ENCODE measurements at regions not wholly inside any gene's neighbourhood (a gene's known extent, or its start where the extent isn't known, plus 50 kb on each side); places are given as distances from the start of the nearest gene placed in this dataset.

- no peak for DNase-seq
Observed at GRCh38 chr11:104325093-104325492, 161.1 kb upstream of the PDGFD start.

GRCh38 chr11:104324276-104324675 lies 160.3 kb upstream of the PDGFD start:
- DNase-seq, result no peak

- DNase-seq, result no peak
Observed at GRCh38 chr11:104323841-104324240, 159.9 kb upstream of the PDGFD start.

GRCh38 chr11:104322696-104323095 lies 158.7 kb upstream of the PDGFD start:
- no peak for DNase-seq

GRCh38 chr11:104320956-104321355 lies 157.0 kb upstream of the PDGFD start:
- no peak for DNase-seq

- DNase-seq, result no peak
Observed at GRCh38 chr11:104320097-104320496, 156.2 kb upstream of the PDGFD start.

- DNase-seq, result no peak
Observed at GRCh38 chr11:104319396-104319795, 155.4 kb upstream of the PDGFD start.

GRCh38 chr11:104306862-104307474 lies 143.0 kb upstream of the PDGFD start:
- no peak for DNase-seq

- no peak for DNase-seq
Observed at GRCh38 chr11:104301776-104302175, 137.8 kb upstream of the PDGFD start.

- no peak for DNase-seq
Observed at GRCh38 chr11:104291646-104292045, 127.7 kb upstream of the PDGFD start.

GRCh38 chr11:104286129-104286528 lies 122.2 kb upstream of the PDGFD start:
- DNase-seq, result no peak

GRCh38 chr11:104279587-104279986 lies 115.6 kb upstream of the PDGFD start:
- no peak for DNase-seq

- no peak for DNase-seq
Observed at GRCh38 chr11:104275992-104276391, 112.0 kb upstream of the PDGFD start.

GRCh38 chr11:104260456-104260855 lies 96.5 kb upstream of the PDGFD start:
- no peak for DNase-seq

GRCh38 chr11:104259121-104259610 lies 95.2 kb upstream of the PDGFD start:
- no peak for DNase-seq

GRCh38 chr11:104256525-104256924 lies 92.6 kb upstream of the PDGFD start:
- no peak for DNase-seq

- peak; percentile 13 for DNase-seq
Observed at GRCh38 chr11:104254347-104254746, 90.4 kb upstream of the PDGFD start.

- DNase-seq, result no peak
Observed at GRCh38 chr11:104246590-104246989, 82.6 kb upstream of the PDGFD start.

GRCh38 chr11:104238916-104239315 lies 75.0 kb upstream of the PDGFD start:
- DNase-seq, result no peak

GRCh38 chr11:104225047-104225446 lies 61.1 kb upstream of the PDGFD start:
- DNase-seq, result no peak

- DNase-seq, result no peak
Observed at GRCh38 chr11:104222464-104222863, 58.5 kb upstream of the PDGFD start.

- DNase-seq, result no peak
Observed at GRCh38 chr11:104221455-104221854, 57.5 kb upstream of the PDGFD start.

GRCh38 chr11:104219096-104219495 lies 55.1 kb upstream of the PDGFD start:
- DNase-seq, result no peak

GRCh38 chr11:104214517-104214916 lies 50.6 kb upstream of the PDGFD start:
- DNase-seq, result no peak
